ENCODE measurements at regions not wholly inside any gene's neighbourhood (a gene's known extent, or its start where the extent isn't known, plus 50 kb on each side); places are given as distances from the start of the nearest gene placed in this dataset.

- Histone ChIP-seq H3K27ac (ENCODE audit: extremely low read depth, low read depth, low read length) (no peak overlapping the region), H3K36me3 (ENCODE audit: control insufficient read depth in 2 of 2, insufficient read depth in 1 of 2, low read length in 2 of 2) (no peaks in the 10 kb centered on the region), H3K4me1 (ENCODE audit: control insufficient read depth, insufficient read depth, low read length) (no peaks in the 10 kb centered on the region), H3K9me3 (ENCODE audit: control insufficient read depth, insufficient read depth, low read depth, low read length) (no peaks in the 10 kb centered on the region), H3K4me3 (ENCODE audit: low read depth, low read length) (no peak overlapping the region)
- ChIA-PET POLR2A (no interaction called here), CTCF (interaction anchor here (0.5 to 1.2 kb wide), 3 partner anchors 52 to 343 kb away, joined by 3 to 5 read pairs (median 3); no protein-coding TSS in a partner anchor)
- TF ChIP-seq KLF7 (tag by site-specific recombination; IDR thresholded peaks at IDR 0.05; ENCODE audit: borderline replicate concordance) (no peak), PRDM6 (tag by site-specific recombination; IDR thresholded peaks at IDR 0.05) (no peak), SCRT1 (tag by site-specific recombination; IDR thresholded peaks at IDR 0.05; ENCODE audit: borderline replicate concordance) (no peak), MZF1 (tag by site-specific recombination; IDR thresholded peaks at IDR 0.05; ENCODE audit: borderline replicate concordance) (no peak), ZNF140 (tag by site-specific recombination; IDR thresholded peaks at IDR 0.05) (no peak)
These were observed 111.6 kb upstream of the TENT5A start for GRCh38 chr6:81864124-81864523.

- no peaks in the 10 kb centered on the region for H3K4me1 ChIP-seq (ENCODE audit: control insufficient read depth, insufficient read depth, low read length)
- TF ChIP-seq ZBTB49 (tag by site-specific recombination; IDR thresholded peaks at IDR 0.05; ENCODE audit: low read depth): no peak
- no peaks in the 10 kb centered on the region for H3K36me3 ChIP-seq (ENCODE audit: control insufficient read depth in 2 of 2, insufficient read depth in 1 of 2, low read length in 2 of 2)
- no peaks in the 10 kb centered on the region for H3K9me3 ChIP-seq (ENCODE audit: control insufficient read depth, insufficient read depth, low read depth, low read length)
- no peak overlapping the region for H3K27ac ChIP-seq (ENCODE audit: extremely low read depth, low read depth, low read length)
- no peak overlapping the region for H3K4me3 ChIP-seq (ENCODE audit: low read depth, low read length)
- POLR2A ChIA-PET: no interaction called here
- CTCF ChIA-PET: interaction anchor here (0.6 kb wide), 1 partner anchor 212 kb away, joined by 3 read pairs; no protein-coding TSS in a partner anchor
These were observed 110.6 kb upstream of the TENT5A start for GRCh38 chr6:81863123-81863522.

GRCh38 chr6:81861281-81861680 is 108.8 kb upstream of the TENT5A start:
- no peak for TF ChIP-seq ZNF747 (tag by site-specific recombination; IDR thresholded peaks at IDR 0.05)
- TF ChIP-seq ZNF169 (tag by site-specific recombination; IDR thresholded peaks at IDR 0.05): no peak
- TF ChIP-seq ZNF510 (tag by site-specific recombination; IDR thresholded peaks at IDR 0.05; ENCODE audit: insufficient replicate concordance): no peak
- TF ChIP-seq PRDM6 (tag by site-specific recombination; IDR thresholded peaks at IDR 0.05): no peak
- no peak for TF ChIP-seq ZNF423 (tag by site-specific recombination; IDR thresholded peaks at IDR 0.05)
- no peak for TF ChIP-seq GLI4 (tag by site-specific recombination; IDR thresholded peaks at IDR 0.05)
- no peak for TF ChIP-seq OVOL3 (tag by site-specific recombination; IDR thresholded peaks at IDR 0.05)
- no peak for TF ChIP-seq ZNF571 (tag by site-specific recombination; IDR thresholded peaks at IDR 0.05)
- no peak for TF ChIP-seq ZNF16 (tag by site-specific recombination; IDR thresholded peaks at IDR 0.05; ENCODE audit: low read depth)
- no peak for TF ChIP-seq ZNF792 (tag by site-specific recombination; IDR thresholded peaks at IDR 0.05)
- TF ChIP-seq OSR2 (tag by site-specific recombination; IDR thresholded peaks at IDR 0.05): no peak
- no peak for TF ChIP-seq HIC1 (tag by site-specific recombination; IDR thresholded peaks at IDR 0.05)
- no peak for TF ChIP-seq REST (tag by site-specific recombination; IDR thresholded peaks at IDR 0.05)
- no peak for TF ChIP-seq ZNF837 (tag by site-specific recombination; IDR thresholded peaks at IDR 0.05)
- no peak for TF ChIP-seq ZNF548 (tag by site-specific recombination; IDR thresholded peaks at IDR 0.05)

More at GRCh38 chr6:81861281-81861680, 108.8 kb upstream of the TENT5A start:
- Histone ChIP-seq H3K4me1 (ENCODE audit: control insufficient read depth, insufficient read depth, low read length) (no peaks in the 10 kb centered on the region), H3K9me3 (ENCODE audit: control insufficient read depth, insufficient read depth, low read depth, low read length) (no peaks in the 10 kb centered on the region), H3K27ac (ENCODE audit: extremely low read depth, low read depth, low read length) (no peak overlapping the region), H3K4me3 (ENCODE audit: low read depth, low read length) (no peak overlapping the region), H3K36me3 (ENCODE audit: control insufficient read depth in 2 of 2, insufficient read depth in 1 of 2, low read length in 2 of 2) (no peaks in the 10 kb centered on the region)
- CTCF ChIA-PET: no interaction called here
- POLR2A ChIA-PET: no interaction called here

Data from HEK293 (cell line).